ENCODE measurements at regions not wholly inside any gene's neighbourhood (a gene's known extent, or its start where the extent isn't known, plus 50 kb on each side); places are given as distances from the start of the nearest gene placed in this dataset.

GRCh38 chr3:75303741-75304140 is 360.4 kb upstream of the FRG2C start:
- TF ChIP-seq EZH2 (IDR thresholded peaks at IDR 0.05; ENCODE audit: borderline replicate concordance, insufficient read depth, low read depth, low read length, poor library complexity, severe bottlenecking) (no peak), CTCF (IDR thresholded peaks at IDR 0.05) (no peak)
